Hepatocyte (in vitro differentiated cells): ENCODE measurements at regions not wholly inside any gene's neighbourhood (a gene's known extent, or its start where the extent isn't known, plus 50 kb on each side); places are given as distances from the start of the nearest gene placed in this dataset.

Experiments
- DNase-seq: peaks from one replicate; pipeline ENCODE4 v3.0.0-alpha.2; 2016; ENCODE audit warnings: low spot score
- H2AFZ ChIP-seq: fragments of 200-600 bp; sonication (generic); 2 replicates; pipeline ENCODE4 v1.6.0; 2016; ENCODE audit warnings: antibody characterized with exemption, mild to moderate bottlenecking
- H3K27ac ChIP-seq: fragments of 200-600 bp; sonication (generic); 2 replicates; pipeline ENCODE4 v1.5.1; 2016; ENCODE audit warnings: mild to moderate bottlenecking
- H3K27me3 ChIP-seq: fragments of 200-600 bp; sonication (generic); 2 replicates; pipeline ENCODE4 v1.6.1; 2016
- H3K36me3 ChIP-seq: fragments of 200-600 bp; sonication (generic); replicated peaks from 2 replicates; pipeline ENCODE4 v1.5.1; 2016; ENCODE audit warnings: low read depth; ENCODE audit not compliant: insufficient read depth
- H3K4me1 ChIP-seq: fragments of 200-600 bp; sonication (generic); 2 replicates; pipeline ENCODE4 v1.5.1; 2016; ENCODE audit warnings: mild to moderate bottlenecking, moderate library complexity; ENCODE audit not compliant: insufficient read depth
- H3K4me2 ChIP-seq: fragments of 200-600 bp; sonication (generic); 2 replicates; pipeline ENCODE4 v1.6.0; 2016
- H3K4me3 ChIP-seq: fragments of 200-600 bp; sonication (generic); 2 replicates; pipeline ENCODE4 v1.5.1; 2016; ENCODE audit warnings: mild to moderate bottlenecking
- H3K79me2 ChIP-seq: fragments of 200-600 bp; sonication (generic); 2 replicates; pipeline ENCODE4 v1.6.0; 2017; ENCODE audit warnings: mild to moderate bottlenecking
- H3K9me2 ChIP-seq: fragments of 200-600 bp; sonication (generic); replicated peaks from 2 replicates; pipeline ENCODE4 v1.6.0; 2017; ENCODE audit warnings: mild to moderate bottlenecking; ENCODE audit not compliant: insufficient read depth
- H3K9me3 ChIP-seq: fragments of 200-600 bp; sonication (generic); 2 replicates; pipeline ENCODE4 v1.5.1; 2016; ENCODE audit warnings: low read depth, mild to moderate bottlenecking
- H4K20me1 ChIP-seq: fragments of 200-600 bp; sonication (generic); 2 replicates; pipeline ENCODE4 v1.6.0; 2016; ENCODE audit warnings: mild to moderate bottlenecking; ENCODE audit not compliant: insufficient read depth, poor library complexity, severe bottlenecking
- EZH2 ChIP-seq: fragments of 200-600 bp; sonication (generic); IDR thresholded peaks from 2 replicates; pipeline ENCODE4 v1.6.1; 2016; ENCODE audit warnings: antibody characterized with exemption, mild to moderate bottlenecking, borderline replicate concordance
- EZH2phosphoT487 ChIP-seq: fragments of 200-600 bp; sonication (generic); IDR thresholded peaks from one replicate; pipeline ENCODE4 v1.6.1; 2018; ENCODE audit warnings: antibody characterized with exemption, mild to moderate bottlenecking, low read depth, moderate library complexity; ENCODE audit not compliant: unreplicated experiment, severe bottlenecking
- WGBS: methylation state at CpG from one replicate; pipeline ENCODE4 v1.1.6; 2016; ENCODE audit warnings: low lambda C conversion rate; ENCODE audit errors: missing lambda C conversion rate; 5-methylcytosine and 5-hydroxymethylcytosine counted together
- TF ChIP-seq, protein P1 (sequence below): fragments of 200-600 bp; sonication (generic); IDR thresholded peaks from 2 replicates; pipeline ENCODE4 v1.5.1; 2016; ENCODE audit warnings: antibody characterized with exemption, mild to moderate bottlenecking; ENCODE audit not compliant: poor library complexity

DNA sequence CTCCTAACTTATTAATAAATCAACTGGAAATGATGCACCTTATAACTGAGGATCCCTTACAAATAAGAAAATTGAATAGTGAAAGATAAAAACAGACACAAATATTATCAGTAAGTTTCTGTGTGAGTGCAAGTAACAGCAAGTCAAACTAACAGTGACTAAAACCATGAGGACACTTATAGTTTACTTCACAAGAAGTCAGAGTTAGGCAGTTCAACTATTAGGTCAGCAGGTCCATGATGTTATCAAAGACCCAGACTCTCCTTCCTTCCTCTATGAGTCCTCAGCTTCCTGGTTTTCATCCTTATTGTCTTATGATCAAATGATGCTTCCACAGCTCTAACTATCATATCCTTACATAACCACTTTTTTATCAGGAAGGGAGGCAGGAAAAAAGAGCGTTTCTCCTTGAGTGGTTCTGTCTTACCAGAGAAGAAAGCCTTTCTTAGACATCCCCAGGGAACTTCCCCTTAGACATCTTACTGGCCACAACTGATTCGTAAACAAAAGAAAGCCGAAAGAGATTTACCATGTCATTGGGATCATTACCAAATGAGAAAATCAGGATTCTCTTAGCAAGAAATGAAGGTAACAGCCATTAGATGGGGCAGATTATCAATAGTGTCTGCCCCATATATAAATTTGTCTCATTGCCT, 114.3 kb upstream of the LRFN2 start:
- Histone ChIP-seq H3K9me3 (no peaks in the 10 kb centered on the region), H3K4me2 (no peak overlapping the region), H3K9me2 (no peaks in the 10 kb centered on the region), H3K4me3 (no peak overlapping the region), H3K36me3 (no peaks in the 10 kb centered on the region), H2AFZ (no peak overlapping the region), H3K27me3 (peaks cover 7% of the 10 kb centered on the region), H3K79me2 (no peaks in the 10 kb centered on the region), H4K20me1 (no peaks in the 10 kb centered on the region), H3K27ac (no peak overlapping the region), H3K4me1 (no peaks in the 10 kb centered on the region)
- no peak for DNase-seq
- TF ChIP-seq EZH2phosphoT487 (no peak), EZH2 (no peak)
- TF ChIP-seq, protein P1, sequence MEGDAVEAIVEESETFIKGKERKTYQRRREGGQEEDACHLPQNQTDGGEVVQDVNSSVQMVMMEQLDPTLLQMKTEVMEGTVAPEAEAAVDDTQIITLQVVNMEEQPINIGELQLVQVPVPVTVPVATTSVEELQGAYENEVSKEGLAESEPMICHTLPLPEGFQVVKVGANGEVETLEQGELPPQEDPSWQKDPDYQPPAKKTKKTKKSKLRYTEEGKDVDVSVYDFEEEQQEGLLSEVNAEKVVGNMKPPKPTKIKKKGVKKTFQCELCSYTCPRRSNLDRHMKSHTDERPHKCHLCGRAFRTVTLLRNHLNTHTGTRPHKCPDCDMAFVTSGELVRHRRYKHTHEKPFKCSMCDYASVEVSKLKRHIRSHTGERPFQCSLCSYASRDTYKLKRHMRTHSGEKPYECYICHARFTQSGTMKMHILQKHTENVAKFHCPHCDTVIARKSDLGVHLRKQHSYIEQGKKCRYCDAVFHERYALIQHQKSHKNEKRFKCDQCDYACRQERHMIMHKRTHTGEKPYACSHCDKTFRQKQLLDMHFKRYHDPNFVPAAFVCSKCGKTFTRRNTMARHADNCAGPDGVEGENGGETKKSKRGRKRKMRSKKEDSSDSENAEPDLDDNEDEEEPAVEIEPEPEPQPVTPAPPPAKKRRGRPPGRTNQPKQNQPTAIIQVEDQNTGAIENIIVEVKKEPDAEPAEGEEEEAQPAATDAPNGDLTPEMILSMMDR = no peak
- 84% methylated on average over 3 of the region's 3 CpGs for WGBS

DNA sequence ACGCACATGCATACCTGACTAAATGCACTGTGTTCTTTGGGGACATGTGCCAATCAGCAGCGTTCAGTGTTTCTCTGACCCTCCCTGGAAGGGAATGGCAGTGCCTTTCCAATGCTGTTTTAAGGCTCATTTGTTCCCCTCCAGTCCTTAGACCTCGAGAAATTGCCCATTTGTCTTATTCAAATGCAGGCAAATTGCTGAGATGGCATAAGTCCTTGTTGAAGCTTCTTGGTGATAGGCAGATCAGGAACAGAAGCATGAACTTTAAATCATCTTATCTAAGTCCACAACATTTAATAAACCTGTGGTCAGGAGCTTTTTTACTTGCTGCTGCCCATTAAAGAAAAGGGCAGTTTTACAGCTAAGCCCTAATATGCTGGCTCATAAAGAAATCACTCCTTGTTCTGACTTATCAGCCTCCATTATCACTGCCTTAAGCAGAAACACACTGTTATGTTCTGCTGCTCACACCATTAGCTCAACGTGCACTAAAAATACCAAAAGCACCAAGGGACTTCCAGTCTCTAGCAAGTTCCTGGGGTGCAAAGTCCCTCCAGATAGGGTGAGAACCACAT, 112.9 kb upstream of the LRFN2 start:
- H2AFZ ChIP-seq = no peak overlapping the region
- no peaks in the 10 kb centered on the region for H3K9me3 ChIP-seq
- TF ChIP-seq, protein P1 = no peak
- no peak for TF ChIP-seq EZH2phosphoT487
- TF ChIP-seq EZH2 = no peak
- 41% methylated on average over 4 of the region's 4 CpGs for WGBS
- H3K4me1 ChIP-seq = no peaks in the 10 kb centered on the region
- H4K20me1 ChIP-seq = no peaks in the 10 kb centered on the region
- peaks cover 7% of the 10 kb centered on the region for H3K27me3 ChIP-seq
- no peaks in the 10 kb centered on the region for H3K36me3 ChIP-seq
- H3K79me2 ChIP-seq = no peaks in the 10 kb centered on the region
- no peak for DNase-seq
- no peak overlapping the region for H3K4me2 ChIP-seq
- no peak overlapping the region for H3K4me3 ChIP-seq
- H3K27ac ChIP-seq = no peak overlapping the region
- H3K9me2 ChIP-seq = no peaks in the 10 kb centered on the region

- WGBS = 90% methylated on average over 8 of the region's 8 CpGs
- Histone ChIP-seq H4K20me1 (no peaks in the 10 kb centered on the region), H3K79me2 (no peaks in the 10 kb centered on the region), H3K36me3 (no peaks in the 10 kb centered on the region), H3K4me2 (no peak overlapping the region), H3K27ac (no peak overlapping the region), H3K4me3 (no peak overlapping the region), H3K27me3 (no peaks in the 10 kb centered on the region), H3K9me2 (no peaks in the 10 kb centered on the region), H2AFZ (no peak overlapping the region), H3K9me3 (no peaks in the 10 kb centered on the region), H3K4me1 (no peaks in the 10 kb centered on the region)
- DNase-seq = no peak
- TF ChIP-seq EZH2 (no peak), EZH2phosphoT487 (no peak)
- TF ChIP-seq, protein P1 = no peak
Observed at GRCh38 chr6:40695750-40696415, 108.7 kb upstream of the LRFN2 start.
